Mesothelial cell of epicardium (in vitro differentiated cells): ENCODE measurements at regions not wholly inside any gene's neighbourhood (a gene's known extent, or its start where the extent isn't known, plus 50 kb on each side); places are given as distances from the start of the nearest gene placed in this dataset.

Source experiments
- DNase-seq, 2 experiments: peaks; one replicate each; pipeline ENCODE4 v3.0.0; 2021; ENCODE audit warnings: low spot score in 2 of 2; ENCODE audit not compliant: unreplicated experiment in 2 of 2
- H3K27ac Mint-ChIP-seq: 2 replicates; pipeline ENCODE4 v1.8.0; 2021; ENCODE audit warnings: mixed read lengths
- H3K27me3 Mint-ChIP-seq: 2 replicates; pipeline ENCODE4 v1.8.0; 2021; ENCODE audit warnings: low read depth, mixed read lengths
- H3K36me3 Mint-ChIP-seq: 2 replicates; pipeline ENCODE4 v1.8.0; 2021; ENCODE audit warnings: mixed read lengths
- H3K4me1 Mint-ChIP-seq: 2 replicates; pipeline ENCODE4 v1.8.0; 2021; ENCODE audit warnings: mixed read lengths
- H3K4me3 Mint-ChIP-seq: 2 replicates; pipeline ENCODE4 v1.8.0; 2021; ENCODE audit warnings: mild to moderate bottlenecking, moderate library complexity, mixed read lengths
- H3K9me3 Mint-ChIP-seq: 2 replicates; pipeline ENCODE4 v1.8.0; 2021; ENCODE audit warnings: mixed read lengths
- TF ChIP-seq, protein P1 (sequence below): fragments of 200-600 bp; sonication (generic); IDR thresholded peaks from one replicate; pipeline ENCODE4 v1.5.0; 2021; ENCODE audit warnings: antibody characterized with exemption; ENCODE audit not compliant: unreplicated experiment

DNA sequence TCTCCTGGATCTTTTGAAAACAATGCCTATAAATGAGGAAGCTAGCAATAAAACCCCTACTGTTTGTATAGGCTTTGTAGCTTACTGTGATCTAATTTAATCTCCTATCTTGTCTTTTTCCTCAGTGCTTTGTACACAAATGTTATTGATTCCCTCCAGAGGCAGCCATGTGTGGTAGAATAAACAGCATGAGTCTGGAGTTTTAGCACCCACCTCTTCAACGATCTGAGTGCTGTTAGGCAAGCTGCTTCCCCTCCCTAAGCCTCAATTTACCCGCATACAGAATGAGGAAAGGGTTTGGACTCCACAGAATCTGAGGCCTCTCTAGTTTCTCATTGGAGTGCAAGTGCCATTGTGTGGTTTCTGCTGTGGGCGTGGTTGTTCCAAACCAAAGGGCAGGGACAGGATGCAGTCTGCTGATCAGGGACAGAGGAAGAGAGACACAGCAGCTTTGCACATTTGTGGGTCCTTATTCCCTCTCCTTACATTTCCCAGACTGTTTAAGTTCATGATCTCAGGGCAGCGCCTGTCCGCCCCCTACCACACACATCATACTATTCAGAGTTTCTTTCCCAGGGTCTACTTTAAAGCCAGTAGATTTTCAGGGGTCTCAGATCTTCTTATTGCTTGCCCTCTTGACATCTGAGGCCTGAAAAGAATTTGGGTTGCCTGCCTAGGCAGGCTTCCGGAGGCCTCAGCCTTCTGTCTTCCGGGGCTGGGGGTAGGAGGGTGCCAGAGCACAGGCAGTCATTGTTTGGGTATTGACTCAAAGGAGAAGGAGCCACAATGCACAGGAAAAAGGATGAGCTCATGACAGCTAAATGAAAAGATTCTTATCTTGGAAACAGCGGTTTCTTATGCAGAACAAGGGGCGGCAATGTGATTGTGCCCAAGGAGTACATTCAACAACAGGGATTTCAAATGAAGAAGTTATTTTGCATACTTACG, 114.9 kb upstream of the TEX13D start:
- Mint-ChIP-seq H3K9me3 (peaks cover 4% of the 10 kb centered on the region), H3K27me3 (no peaks in the 10 kb centered on the region), H3K27ac (peak overlapping the region; percentile 70), H3K4me3 (no peak overlapping the region), H3K4me1 (peaks cover 19% of the 10 kb centered on the region), H3K36me3 (no peaks in the 10 kb centered on the region)
- TF ChIP-seq, protein P1, sequence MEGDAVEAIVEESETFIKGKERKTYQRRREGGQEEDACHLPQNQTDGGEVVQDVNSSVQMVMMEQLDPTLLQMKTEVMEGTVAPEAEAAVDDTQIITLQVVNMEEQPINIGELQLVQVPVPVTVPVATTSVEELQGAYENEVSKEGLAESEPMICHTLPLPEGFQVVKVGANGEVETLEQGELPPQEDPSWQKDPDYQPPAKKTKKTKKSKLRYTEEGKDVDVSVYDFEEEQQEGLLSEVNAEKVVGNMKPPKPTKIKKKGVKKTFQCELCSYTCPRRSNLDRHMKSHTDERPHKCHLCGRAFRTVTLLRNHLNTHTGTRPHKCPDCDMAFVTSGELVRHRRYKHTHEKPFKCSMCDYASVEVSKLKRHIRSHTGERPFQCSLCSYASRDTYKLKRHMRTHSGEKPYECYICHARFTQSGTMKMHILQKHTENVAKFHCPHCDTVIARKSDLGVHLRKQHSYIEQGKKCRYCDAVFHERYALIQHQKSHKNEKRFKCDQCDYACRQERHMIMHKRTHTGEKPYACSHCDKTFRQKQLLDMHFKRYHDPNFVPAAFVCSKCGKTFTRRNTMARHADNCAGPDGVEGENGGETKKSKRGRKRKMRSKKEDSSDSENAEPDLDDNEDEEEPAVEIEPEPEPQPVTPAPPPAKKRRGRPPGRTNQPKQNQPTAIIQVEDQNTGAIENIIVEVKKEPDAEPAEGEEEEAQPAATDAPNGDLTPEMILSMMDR: no peak
- DNase-seq: no peak

DNA sequence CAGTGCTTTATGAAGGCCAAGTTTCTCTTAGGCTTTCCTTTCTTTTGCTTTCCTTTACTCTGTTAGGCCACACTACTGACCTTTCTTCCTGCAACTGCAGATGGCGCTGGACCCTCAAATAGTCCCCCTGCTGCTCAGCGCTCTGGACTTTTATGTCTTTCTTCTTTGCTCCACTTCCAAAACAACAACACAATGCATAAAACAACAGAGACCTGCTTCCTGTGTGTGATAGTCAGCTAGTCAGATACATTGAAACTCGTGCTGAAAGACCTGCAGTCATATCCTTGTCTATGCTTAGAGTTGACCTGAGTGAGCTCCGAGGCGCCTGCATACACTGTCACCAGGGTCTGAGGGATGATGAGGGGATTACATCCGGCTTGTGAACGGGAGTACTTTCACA, 108.9 kb upstream of the TEX13D start:
- H3K27ac Mint-ChIP-seq: no peak overlapping the region
- peaks cover 4% of the 10 kb centered on the region for H3K9me3 Mint-ChIP-seq
- H3K27me3 Mint-ChIP-seq: no peaks in the 10 kb centered on the region
- H3K4me3 Mint-ChIP-seq: no peak overlapping the region
- TF ChIP-seq, protein P1: no peak
- no peak for DNase-seq
- peaks cover 7% of the 10 kb centered on the region for H3K4me1 Mint-ChIP-seq
- H3K36me3 Mint-ChIP-seq: no peaks in the 10 kb centered on the region

DNA sequence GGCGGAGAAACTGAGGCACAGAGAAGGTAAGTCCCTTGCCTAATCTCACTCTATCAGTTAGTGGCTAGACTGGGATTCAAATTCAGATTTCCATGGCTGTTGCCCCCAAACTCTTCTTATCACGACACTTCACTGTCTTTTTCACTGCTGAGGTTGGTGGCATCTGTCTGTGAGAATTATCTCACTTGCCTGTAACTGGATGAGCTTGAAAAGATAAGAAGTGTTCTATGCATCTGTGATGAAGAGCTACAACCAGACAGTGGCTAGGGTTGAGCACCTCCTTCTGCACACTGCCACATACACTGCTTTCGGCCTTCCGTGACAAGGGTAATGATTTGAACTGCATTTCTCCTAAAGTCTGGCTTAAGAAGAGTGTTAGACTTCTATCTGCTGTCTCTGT, 107.9 kb upstream of the TEX13D start:
- no peak for DNase-seq
- no peaks in the 10 kb centered on the region for H3K27me3 Mint-ChIP-seq
- TF ChIP-seq, protein P1: no peak
- H3K9me3 Mint-ChIP-seq: peaks cover 4% of the 10 kb centered on the region
- H3K36me3 Mint-ChIP-seq: no peaks in the 10 kb centered on the region
- H3K4me1 Mint-ChIP-seq: no peaks in the 10 kb centered on the region
- H3K4me3 Mint-ChIP-seq: no peak overlapping the region
- no peak overlapping the region for H3K27ac Mint-ChIP-seq

DNA sequence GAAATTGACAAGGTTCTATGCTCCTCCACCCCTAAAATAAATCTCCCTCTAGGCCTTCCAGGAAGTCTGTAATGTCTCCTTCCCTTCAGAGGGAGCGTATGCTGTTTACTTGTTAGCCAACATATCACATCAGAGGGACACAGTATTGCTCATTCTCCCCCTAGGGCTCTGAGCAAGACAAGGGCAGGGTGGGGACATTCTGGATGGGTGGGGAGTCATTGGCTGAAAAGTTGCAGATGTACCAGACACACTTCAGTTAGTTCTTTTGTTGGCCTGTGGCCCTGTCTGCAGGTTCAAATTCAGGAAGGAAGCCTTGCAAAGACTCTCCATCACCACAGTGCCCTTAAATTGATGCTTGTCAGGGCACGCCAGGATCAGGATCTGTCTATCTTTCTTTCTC, 106.3 kb upstream of the TEX13D start:
- Mint-ChIP-seq H3K27ac (no peak overlapping the region), H3K4me1 (peaks cover 3% of the 10 kb centered on the region), H3K9me3 (peaks cover 2% of the 10 kb centered on the region), H3K36me3 (no peaks in the 10 kb centered on the region), H3K4me3 (no peak overlapping the region), H3K27me3 (peaks cover 3% of the 10 kb centered on the region)
- no peak for DNase-seq
- TF ChIP-seq, protein P1: no peak

DNA sequence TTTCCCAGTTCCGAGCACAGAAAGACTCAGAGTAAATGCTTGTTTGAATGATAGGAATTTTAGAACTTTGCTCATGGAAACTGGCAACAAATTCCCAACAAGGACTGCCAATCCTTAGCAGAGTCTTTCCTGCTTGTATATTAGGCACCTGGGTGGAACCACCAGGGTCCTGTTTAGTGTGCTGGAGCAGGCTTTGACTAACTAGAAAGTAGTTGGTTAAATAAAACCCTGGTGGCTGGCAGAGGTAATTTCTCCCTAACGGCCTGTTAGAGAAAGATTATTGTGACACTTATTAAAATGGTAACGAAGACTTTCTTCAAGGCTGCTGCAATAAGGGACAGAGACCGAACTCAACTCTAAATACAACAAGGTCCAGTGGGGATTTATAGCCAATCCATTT, 103.6 kb upstream of the TEX13D start:
- H3K36me3 Mint-ChIP-seq: no peaks in the 10 kb centered on the region
- no peak overlapping the region for H3K27ac Mint-ChIP-seq
- DNase-seq: no peak
- TF ChIP-seq, protein P1: peak; percentile 58
- peaks cover 3% of the 10 kb centered on the region for H3K27me3 Mint-ChIP-seq
- no peaks in the 10 kb centered on the region for H3K9me3 Mint-ChIP-seq
- H3K4me1 Mint-ChIP-seq: peaks cover 3% of the 10 kb centered on the region
- no peak overlapping the region for H3K4me3 Mint-ChIP-seq
